ENCODE measurements at regions not wholly inside any gene's neighbourhood (a gene's known extent, or its start where the extent isn't known, plus 50 kb on each side); places are given as distances from the start of the nearest gene placed in this dataset.

DNA sequence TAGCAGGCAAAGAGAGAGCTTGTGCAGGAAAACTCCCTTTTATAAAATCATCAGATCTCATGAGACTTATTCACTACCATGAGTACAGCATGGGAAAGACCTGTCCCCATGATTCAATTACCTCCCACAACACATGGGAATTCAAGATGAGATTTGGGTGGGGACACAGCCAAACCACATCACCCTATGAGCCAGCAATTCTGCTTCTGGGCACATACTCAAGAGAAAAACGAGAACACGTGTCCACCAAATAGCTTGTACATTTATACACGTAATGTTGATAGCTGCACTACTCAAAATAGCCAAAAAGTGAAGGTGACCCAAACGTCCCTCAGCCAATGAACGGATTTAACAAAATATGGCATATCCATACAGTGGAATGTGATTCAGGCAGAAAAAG lies 94.5 kb upstream of the DHRSX start:
- Histone ChIP-seq H3K27me3 (no peaks in the 10 kb centered on the region), H3K9me3 (no peaks in the 10 kb centered on the region), H3K36me3 (peaks cover 34% of the 10 kb centered on the region), H3K27ac (no peak overlapping the region), H3K4me3 (ENCODE audit: low read depth in 1 of 2, low read length in 1 of 2) (no peak overlapping the region), H3K4me1 (ENCODE audit: control insufficient read depth in 1 of 2, insufficient read depth in 1 of 2, low read depth in 1 of 2, low read length in 1 of 2) (no peaks in the 10 kb centered on the region)
- no peak for TF ChIP-seq CTCF (IDR thresholded peaks at IDR 0.05)

- TF ChIP-seq CTCF (IDR thresholded peaks at IDR 0.05): no peak
- Histone ChIP-seq H3K27ac (no peak overlapping the region), H3K4me3 (ENCODE audit: low read depth in 1 of 2, low read length in 1 of 2) (no peak overlapping the region), H3K27me3 (no peaks in the 10 kb centered on the region), H3K4me1 (ENCODE audit: control insufficient read depth in 1 of 2, insufficient read depth in 1 of 2, low read depth in 1 of 2, low read length in 1 of 2) (no peaks in the 10 kb centered on the region), H3K36me3 (peaks cover 30% of the 10 kb centered on the region), H3K9me3 (no peaks in the 10 kb centered on the region)
Observed at GRCh38 chrX:2594491-2594890, 93.7 kb upstream of the DHRSX start.

DNA sequence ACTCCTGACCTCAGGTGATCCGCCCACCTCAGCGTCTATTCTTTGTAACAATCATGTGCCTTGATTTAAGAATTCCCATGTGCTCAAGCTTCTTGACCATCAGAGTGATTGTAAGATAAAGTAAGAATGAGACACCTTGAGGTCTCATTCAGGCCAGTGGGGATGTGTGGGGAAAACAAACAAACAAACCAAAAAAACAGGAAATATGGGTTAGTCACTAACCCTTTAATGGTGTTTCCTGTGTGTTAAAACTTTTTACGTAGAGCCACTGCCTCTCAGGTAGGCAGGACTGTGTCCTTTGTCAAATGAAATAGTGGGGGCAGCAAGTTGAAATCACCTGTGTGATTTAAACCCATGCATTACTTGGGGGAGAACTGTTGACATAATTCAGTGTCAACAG lies 91.5 kb upstream of the DHRSX start:
- no peaks in the 10 kb centered on the region for H3K9me3 ChIP-seq
- no peak overlapping the region for H3K27ac ChIP-seq
- no peak overlapping the region for H3K4me3 ChIP-seq (ENCODE audit: low read depth in 1 of 2, low read length in 1 of 2)
- TF ChIP-seq CTCF (IDR thresholded peaks at IDR 0.05): no peak
- peaks cover 24% of the 10 kb centered on the region for H3K36me3 ChIP-seq
- no peaks in the 10 kb centered on the region for H3K4me1 ChIP-seq (ENCODE audit: control insufficient read depth in 1 of 2, insufficient read depth in 1 of 2, low read depth in 1 of 2, low read length in 1 of 2)
- peaks cover 4% of the 10 kb centered on the region for H3K27me3 ChIP-seq

- no peak overlapping the region for H3K27ac ChIP-seq
Observed at GRCh38 chrX:2589186-2590020, 88.6 kb upstream of the DHRSX start.

GRCh38 chrX:2588049-2588448 lies 87.3 kb upstream of the DHRSX start:
- H3K9me3 ChIP-seq: no peaks in the 10 kb centered on the region
- no peak overlapping the region for H3K4me3 ChIP-seq (ENCODE audit: low read depth in 1 of 2, low read length in 1 of 2)
- TF ChIP-seq CTCF (IDR thresholded peaks at IDR 0.05): no peak
- H3K4me1 ChIP-seq (ENCODE audit: control insufficient read depth in 1 of 2, insufficient read depth in 1 of 2, low read depth in 1 of 2, low read length in 1 of 2): no peaks in the 10 kb centered on the region
- no peaks in the 10 kb centered on the region for H3K36me3 ChIP-seq
- no peak overlapping the region for H3K27ac ChIP-seq
- H3K27me3 ChIP-seq: peaks cover 43% of the 10 kb centered on the region

More at GRCh38 chrX:2589186-2590020, 88.6 kb upstream of the DHRSX start:
- Histone ChIP-seq H3K4me3 (ENCODE audit: low read depth in 1 of 2, low read length in 1 of 2) (no peak overlapping the region), H3K9me3 (no peaks in the 10 kb centered on the region), H3K36me3 (peaks cover 6% of the 10 kb centered on the region), H3K27me3 (peaks cover 29% of the 10 kb centered on the region), H3K4me1 (ENCODE audit: control insufficient read depth in 1 of 2, insufficient read depth in 1 of 2, low read depth in 1 of 2, low read length in 1 of 2) (no peaks in the 10 kb centered on the region)
- TF ChIP-seq CTCF (IDR thresholded peaks at IDR 0.05): no peak

Measured in neutrophil (primary cell).